Endothelial cell of hepatic sinusoid (primary cell): ENCODE measurements at regions not wholly inside any gene's neighbourhood (a gene's known extent, or its start where the extent isn't known, plus 50 kb on each side); places are given as distances from the start of the nearest gene placed in this dataset.

Experiments used
- in situ Hi-C: cut with HindIII; loops from 2 replicates; pipeline ENCODE4 v1.10.0; 2017; ENCODE audit warnings: low sequenced_read_pairs

- in situ Hi-C loops, result no loop called here
Measured at GRCh38 chr13:109900320-109900719, 113.9 kb upstream of the IRS2 start.

- in situ Hi-C loops, result no loop called here
Measured at GRCh38 chr13:109899748-109900147, 113.4 kb upstream of the IRS2 start.

- in situ Hi-C loops, result no loop called here
Measured at GRCh38 chr13:109899316-109899715, 112.9 kb upstream of the IRS2 start.

- in situ Hi-C loops, result no loop called here
Measured at GRCh38 chr13:109897988-109898624, 111.7 kb upstream of the IRS2 start.

GRCh38 chr13:109892101-109892500, 105.7 kb upstream of the IRS2 start:
- in situ Hi-C loops, result no loop called here

- in situ Hi-C loops, result no loop called here
Measured at GRCh38 chr13:109885235-109885634, 98.9 kb upstream of the IRS2 start.

GRCh38 chr13:109884462-109884861, 98.1 kb upstream of the IRS2 start:
- in situ Hi-C loops, result no loop called here

GRCh38 chr13:109883181-109884180, 97.1 kb upstream of the IRS2 start:
- in situ Hi-C loops, result no loop called here

- in situ Hi-C loops, result no loop called here
Measured at GRCh38 chr13:109881961-109882558, 95.7 kb upstream of the IRS2 start.

- in situ Hi-C loops, result no loop called here
Measured at GRCh38 chr13:109881347-109881725, 95.0 kb upstream of the IRS2 start.

GRCh38 chr13:109880371-109881346, 94.3 kb upstream of the IRS2 start:
- in situ Hi-C loops, result no loop called here

- in situ Hi-C loops, result no loop called here
Measured at GRCh38 chr13:109879338-109879737, 93.0 kb upstream of the IRS2 start.

- in situ Hi-C loops, result no loop called here
Measured at GRCh38 chr13:109877809-109878208, 91.4 kb upstream of the IRS2 start.

- in situ Hi-C loops, result no loop called here
Measured at GRCh38 chr13:109875746-109876145, 89.4 kb upstream of the IRS2 start.

GRCh38 chr13:109874484-109875454, 88.4 kb upstream of the IRS2 start:
- in situ Hi-C loops, result no loop called here

GRCh38 chr13:109873351-109874123, 87.2 kb upstream of the IRS2 start:
- in situ Hi-C loops, result no loop called here

- in situ Hi-C loops, result no loop called here
Measured at GRCh38 chr13:109872864-109873263, 86.5 kb upstream of the IRS2 start.

GRCh38 chr13:109870696-109871370, 84.5 kb upstream of the IRS2 start:
- in situ Hi-C loops, result no loop called here
